Kidney epithelial cell (primary cell): ENCODE measurements at regions not wholly inside any gene's neighbourhood (a gene's known extent, or its start where the extent isn't known, plus 50 kb on each side); places are given as distances from the start of the nearest gene placed in this dataset.

Source experiments
- DNase-seq: peaks from one replicate; pipeline ENCODE4 v3.0.0-alpha.2; 2010; ENCODE audit warnings: low read depth
- H3K27me3 ChIP-seq: 2 replicates; pipeline ENCODE4 v1.6.0; 2011; ENCODE audit warnings: low read length; ENCODE audit not compliant: control insufficient read depth, insufficient read depth
- H3K36me3 ChIP-seq: 2 replicates; pipeline ENCODE4 v1.5.1; 2011; ENCODE audit warnings: low read length; ENCODE audit not compliant: control insufficient read depth, insufficient read depth
- H3K4me3 ChIP-seq: 2 replicates; pipeline ENCODE4 v1.5.1; 2011; ENCODE audit warnings: low read depth, mild to moderate bottlenecking, control low read depth, low read length
- CTCF ChIP-seq: IDR thresholded peaks from 2 replicates; pipeline ENCODE4 v1.5.1; 2011; ENCODE audit warnings: mild to moderate bottlenecking, moderate library complexity, low read length, control low read depth, inconsistent platforms; ENCODE audit not compliant: insufficient read depth, poor library complexity, severe bottlenecking

DNA sequence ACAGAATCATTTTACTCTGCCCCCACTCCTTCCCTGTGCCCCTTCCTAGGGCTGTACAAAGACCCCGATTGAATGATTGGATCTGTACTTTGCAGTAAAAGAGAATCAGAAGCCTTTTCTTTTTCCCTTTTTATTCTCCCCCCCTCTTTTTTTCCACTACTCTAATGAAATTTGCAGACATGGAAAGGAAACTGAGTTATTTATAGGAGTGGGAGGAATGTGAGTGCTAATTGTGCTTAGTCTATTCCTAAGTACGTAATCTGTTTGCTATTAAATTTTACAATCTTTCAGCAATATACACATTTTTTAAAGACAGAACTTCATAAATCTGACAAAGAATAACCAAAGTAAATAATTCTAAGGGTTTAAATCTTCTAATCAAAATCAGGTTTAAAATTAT is 314.3 kb downstream of the MAP2K6 start:
- DNase-seq = no peak
- no peaks in the 10 kb centered on the region for H3K27me3 ChIP-seq
- no peaks in the 10 kb centered on the region for H3K36me3 ChIP-seq
- no peak overlapping the region for H3K4me3 ChIP-seq
- no peak for TF ChIP-seq CTCF

DNA sequence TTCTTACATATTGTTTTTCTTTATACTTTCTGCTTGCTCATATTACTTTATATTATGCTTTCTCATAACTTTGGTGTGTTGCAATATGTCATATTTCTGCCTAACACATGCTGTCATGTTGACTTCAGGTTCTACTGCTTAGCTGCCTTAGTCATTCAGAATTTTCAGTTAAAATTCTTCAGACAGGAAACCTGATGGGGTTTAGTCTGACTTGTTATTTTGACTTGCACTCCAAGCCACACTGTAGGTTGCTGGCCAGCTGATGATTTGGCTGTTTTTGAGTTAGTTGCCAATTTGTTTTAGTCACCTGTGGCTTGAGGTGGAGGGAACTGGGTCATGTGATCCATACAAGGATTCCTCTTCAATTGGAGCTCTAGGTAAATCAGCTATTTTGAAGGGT is 315.4 kb downstream of the MAP2K6 start:
- H3K36me3 ChIP-seq = no peaks in the 10 kb centered on the region
- no peak for DNase-seq
- no peak for TF ChIP-seq CTCF
- no peaks in the 10 kb centered on the region for H3K27me3 ChIP-seq
- no peak overlapping the region for H3K4me3 ChIP-seq

DNA sequence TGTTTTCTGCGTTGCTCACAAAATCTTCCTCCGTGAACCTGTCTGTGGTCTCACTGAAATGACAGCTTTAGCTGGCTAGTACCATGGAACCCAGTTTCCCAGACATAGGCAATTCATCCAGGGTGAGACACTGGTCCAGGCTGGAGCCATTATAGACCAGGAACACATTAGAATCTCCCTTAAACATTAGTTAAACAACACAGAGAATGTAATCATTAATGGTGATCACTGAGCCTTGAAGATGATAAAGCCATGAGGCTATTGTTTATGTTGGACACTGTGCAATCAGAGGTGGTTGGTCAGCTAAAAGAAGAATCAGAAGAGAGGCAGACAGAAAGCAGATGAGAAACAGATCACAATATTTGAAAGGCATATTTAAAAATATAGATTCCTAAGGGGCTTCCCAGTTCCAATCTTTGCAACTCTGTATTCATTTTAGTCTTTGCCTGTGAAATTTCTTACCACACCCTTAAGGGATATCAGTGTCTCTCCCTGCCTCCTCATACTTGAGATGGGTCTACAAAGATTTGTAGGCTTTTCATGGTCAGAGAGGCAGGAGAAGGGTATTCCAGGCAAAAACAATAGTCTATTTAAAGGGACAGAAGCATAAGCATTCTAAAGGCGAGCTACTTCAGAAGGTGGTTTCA is 317.9 kb downstream of the MAP2K6 start:
- Histone ChIP-seq H3K36me3 (no peaks in the 10 kb centered on the region), H3K27me3 (no peaks in the 10 kb centered on the region), H3K4me3 (no peak overlapping the region)
- no peak for TF ChIP-seq CTCF
- peak; percentile 89 for DNase-seq

DNA sequence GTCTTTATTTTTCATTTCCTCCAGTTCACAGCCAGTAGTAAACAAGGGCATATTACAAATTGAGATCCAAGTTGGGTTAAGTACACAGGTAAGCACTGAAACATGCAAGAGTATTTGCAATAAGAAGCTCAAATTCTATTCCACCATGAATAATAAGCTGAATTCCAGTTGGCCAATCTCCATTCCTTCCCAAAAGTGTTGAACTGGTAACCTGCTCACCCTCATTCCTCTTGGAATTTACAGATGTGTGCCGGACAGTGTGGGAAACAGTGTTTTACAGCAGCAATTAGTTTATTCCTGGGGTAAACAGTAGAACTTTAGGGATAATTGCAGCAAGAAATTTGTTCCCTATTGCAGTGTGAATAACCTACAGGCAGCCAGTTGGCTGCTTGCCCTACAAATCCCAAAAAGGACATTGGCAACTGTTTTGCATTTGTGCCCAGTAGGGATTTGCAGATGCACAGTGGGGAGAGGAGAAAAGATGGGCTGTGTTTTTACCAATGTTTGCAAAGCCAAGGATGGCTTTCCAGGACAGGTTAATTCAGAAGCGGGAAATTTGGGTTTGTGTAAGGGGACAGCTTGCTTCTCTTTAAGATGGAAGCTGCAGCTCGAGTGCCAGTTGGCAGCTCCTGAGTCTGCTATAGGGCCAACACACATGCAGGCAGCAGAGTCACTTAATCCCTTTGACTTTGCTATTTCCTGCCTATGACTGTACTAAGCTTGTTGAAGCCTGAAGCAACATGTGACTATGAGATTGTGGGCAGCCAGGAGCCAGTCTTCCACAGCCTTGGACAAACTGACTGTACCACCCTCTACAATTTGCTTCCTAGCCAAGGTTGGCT is 318.9 kb downstream of the MAP2K6 start:
- Histone ChIP-seq H3K36me3 (no peaks in the 10 kb centered on the region), H3K4me3 (no peak overlapping the region), H3K27me3 (no peaks in the 10 kb centered on the region)
- peak; percentile 80 for DNase-seq
- TF ChIP-seq CTCF = no peak

DNA sequence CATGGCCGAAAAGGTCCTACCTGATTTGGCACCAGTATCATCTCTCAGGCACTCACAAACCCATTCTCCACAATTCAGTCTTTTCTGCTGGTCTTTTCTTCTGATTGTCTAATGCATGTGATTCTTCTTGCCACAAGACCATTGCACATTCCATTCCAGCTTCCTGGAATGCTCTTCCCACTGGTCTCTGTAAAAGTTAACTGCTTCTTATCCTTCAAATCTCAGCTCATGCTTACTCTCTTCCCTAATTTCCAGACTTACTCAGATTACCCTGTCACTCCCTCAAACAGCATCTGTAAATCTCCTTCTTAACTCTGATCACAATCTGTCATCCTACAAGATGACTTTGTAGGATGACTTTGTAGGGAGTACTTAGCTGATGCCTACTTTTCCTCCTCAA is 320.2 kb downstream of the MAP2K6 start:
- no peak for TF ChIP-seq CTCF
- DNase-seq = no peak
- Histone ChIP-seq H3K4me3 (no peak overlapping the region), H3K27me3 (no peaks in the 10 kb centered on the region), H3K36me3 (no peaks in the 10 kb centered on the region)

GRCh38 chr17:69735285-69735684 is 320.8 kb downstream of the MAP2K6 start:
- Histone ChIP-seq H3K27me3 (no peaks in the 10 kb centered on the region), H3K36me3 (no peaks in the 10 kb centered on the region), H3K4me3 (no peak overlapping the region)
- no peak for TF ChIP-seq CTCF
- no peak for DNase-seq
